Gastrocnemius medialis (tissue), 4 donors: ENCODE measurements at regions not wholly inside any gene's neighbourhood (a gene's known extent, or its start where the extent isn't known, plus 50 kb on each side); places are given as distances from the start of the nearest gene placed in this dataset.

ENCODE experiments used
- ATAC-seq, 2 donors: fragments of 150-250 bp; one replicate each; pipeline ENCODE4 v1.9.1; 2016
- DNase-seq, 2 donors: peaks; one replicate each; pipeline ENCODE4 v3.0.0-alpha.2; 2019
- H3K27ac ChIP-seq, 4 donors: fragments of 200-600 bp; sonication (generic); 1 replicate in 1 of 4; 2 replicates in 3 of 4; pipeline ENCODE4 v1.5.1; 2016 to 2018; ENCODE audit warnings: mild to moderate bottlenecking in 2 of 4, moderate library complexity in 1 of 4
- H3K27me3 ChIP-seq, 3 donors: fragments of 200-600 bp; sonication (generic) in 2 of 3; 1 replicate in 1 of 3; 2 replicates in 2 of 3; pipeline versions ENCODE4 v1.5.1 to v1.6.0; 2016 to 2019; ENCODE audit warnings: mild to moderate bottlenecking in 1 of 3, moderate library complexity in 1 of 3
- H3K36me3 ChIP-seq, 2 donors: fragments of 200-600 bp; sonication (generic) in 1 of 2; one replicate each; pipeline ENCODE4 v1.5.1; 2017 to 2018
- H3K4me1 ChIP-seq, 2 donors: fragments of 200-600 bp; sonication (generic) in 1 of 2; one replicate each; pipeline ENCODE4 v1.5.1; 2016 to 2017; ENCODE audit warnings: mild to moderate bottlenecking in 2 of 2
- H3K4me3 ChIP-seq, 4 donors: fragments of 200-600 bp; sonication (generic) in 3 of 4; 1 replicate in 1 of 4; 2 replicates in 3 of 4; pipeline ENCODE4 v1.5.1; 2016 to 2019; ENCODE audit warnings: mild to moderate bottlenecking in 2 of 4
- H3K9me3 ChIP-seq, 3 donors: fragments of 200-600 bp; sonication (generic) in 2 of 3; 1 replicate in 1 of 3; 2 replicates in 2 of 3; pipeline ENCODE4 v1.5.1; 2016 to 2019
- CTCF ChIP-seq, 5 experiments: fragments of 450-650 bp in 3 of 5; fragments of 200-600 bp in 2 of 5; sonication (generic) in 2 of 5; IDR thresholded peaks in 4 of 5; conservative IDR thresholded peaks in 1 of 5; 1 replicate in 4 of 5; 2 replicates in 1 of 5; pipeline ENCODE4 v1.5.1; 2016 to 2019; ENCODE audit warnings: antibody characterized with exemption in 5 of 5, mild to moderate bottlenecking in 3 of 5, moderate library complexity in 3 of 5
- POLR2A ChIP-seq, 2 donors: fragments of 450-650 bp; IDR thresholded peaks; one replicate each; pipeline ENCODE4 v1.6.1; 2017; ENCODE audit warnings: antibody characterized with exemption in 2 of 2, mild to moderate bottlenecking in 2 of 2, moderate library complexity in 2 of 2
- in situ Hi-C, 4 donors: fragments of 200-750 bp; cut with MboI; loops; one replicate each; pipeline versions ENCODE4 v1.15.0 to v1.8.0; 2017; ENCODE audit warnings: low sequenced_read_pairs in 4 of 4
- intact Hi-C: fragments of 100-400 bp; cut with DNase I; formaldehyde crosslinking; loops from one replicate; pipeline ENCODE4 v1.15.1; 2023; ENCODE audit warnings: low total_unique reads

- Histone ChIP-seq H3K27ac (no peak overlapping the region), H3K4me1 (peaks cover 0 to 12% of the 10 kb centered on the region in 2 donors), H3K4me3 (no peak overlapping the region), H3K27me3 (no peaks in the 10 kb centered on the region), H3K9me3 (no peaks in the 10 kb centered on the region), H3K36me3 (no peaks in the 10 kb centered on the region)
- ATAC-seq (peak in 1 of 2 donors; percentile 36), DNase-seq (peak in 1 of 2 donors; percentile 11)
- TF ChIP-seq POLR2A (IDR thresholded peaks at IDR 0.05) = no peak
- no peak for TF ChIP-seq CTCF (IDR thresholded peaks at IDR 0.05 in 4 of 5, conservative IDR thresholded peaks at IDR 0.05 in 1 of 5)
- intact Hi-C loops (no loop called here), in situ Hi-C loops (loop anchor here in 1 of 4 donors (25.0 kb wide), 1 partner anchor 364 kb away; no protein-coding TSS in a partner anchor)
Measured at GRCh38 chr3:146823622-146824021, 218.5 kb upstream of the PLSCR5 start.

GRCh38 chr3:146818866-146819265, 213.7 kb upstream of the PLSCR5 start:
- Histone ChIP-seq H3K27ac (no peak overlapping the region), H3K27me3 (no peaks in the 10 kb centered on the region), H3K4me3 (no peak overlapping the region), H3K36me3 (no peaks in the 10 kb centered on the region), H3K4me1 (peaks cover 0 to 10% of the 10 kb centered on the region in 2 donors), H3K9me3 (no peaks in the 10 kb centered on the region)
- TF ChIP-seq CTCF (IDR thresholded peaks at IDR 0.05 in 4 of 5, conservative IDR thresholded peaks at IDR 0.05 in 1 of 5) = no peak
- ATAC-seq (no peak), DNase-seq (no peak)
- in situ Hi-C loops = loop anchor here in 1 of 4 donors (25.0 kb wide), 1 partner anchor 368 kb away; no protein-coding TSS in a partner anchor
- intact Hi-C loops = loop anchor here (5.0 kb wide), 1 partner anchor 373 kb away; no protein-coding TSS in a partner anchor

GRCh38 chr3:146818301-146818700, 213.2 kb upstream of the PLSCR5 start:
- no peaks in the 10 kb centered on the region for H3K36me3 ChIP-seq
- TF ChIP-seq CTCF (IDR thresholded peaks at IDR 0.05 in 4 of 5, conservative IDR thresholded peaks at IDR 0.05 in 1 of 5) (no peak), POLR2A (IDR thresholded peaks at IDR 0.05) (no peak)
- H3K4me3 ChIP-seq = no peak overlapping the region
- H3K4me1 ChIP-seq = peaks cover 0 to 4% of the 10 kb centered on the region in 2 donors
- in situ Hi-C loops = loop anchor here in 1 of 4 donors (25.0 kb wide), 1 partner anchor 369 kb away; no protein-coding TSS in a partner anchor
- intact Hi-C loops = loop anchor here (5.0 kb wide), 1 partner anchor 374 kb away; no protein-coding TSS in a partner anchor
- H3K27me3 ChIP-seq = no peaks in the 10 kb centered on the region
- DNase-seq = no peak
- H3K27ac ChIP-seq = no peak overlapping the region
- H3K9me3 ChIP-seq = no peaks in the 10 kb centered on the region
- no peak for ATAC-seq

GRCh38 chr3:146817704-146818103, 212.6 kb upstream of the PLSCR5 start:
- ATAC-seq = no peak
- Histone ChIP-seq H3K27ac (no peak overlapping the region), H3K27me3 (no peaks in the 10 kb centered on the region), H3K9me3 (no peaks in the 10 kb centered on the region), H3K36me3 (no peaks in the 10 kb centered on the region), H3K4me1 (no peaks in the 10 kb centered on the region), H3K4me3 (no peak overlapping the region)
- TF ChIP-seq POLR2A (IDR thresholded peaks at IDR 0.05) (no peak), CTCF (IDR thresholded peaks at IDR 0.05 in 4 of 5, conservative IDR thresholded peaks at IDR 0.05 in 1 of 5) (peak in 2 of 5 experiments; percentile 33 to 41)
- in situ Hi-C loops (loop anchor here in 1 of 4 donors (25.0 kb wide), 1 partner anchor 370 kb away; no protein-coding TSS in a partner anchor), intact Hi-C loops (loop anchor here (5.0 kb wide), 1 partner anchor 375 kb away; no protein-coding TSS in a partner anchor)
- DNase-seq = no peak
